DMS79 treated with DMSO at 0.1 percent for 48 hours (cell line): ENCODE measurements at regions not wholly inside any gene's neighbourhood (a gene's known extent, or its start where the extent isn't known, plus 50 kb on each side); places are given as distances from the start of the nearest gene placed in this dataset.
"Not testable (repeated sequence)": the region's sequence is repeated elsewhere in the genome, so short reads cannot be mapped to it uniquely, and the experiment has no call there.

ENCODE experiments used
- DNase-seq: peaks from one replicate; lab custom pipeline; 2025; lab: John Stamatoyannopoulos, UW

DNA sequence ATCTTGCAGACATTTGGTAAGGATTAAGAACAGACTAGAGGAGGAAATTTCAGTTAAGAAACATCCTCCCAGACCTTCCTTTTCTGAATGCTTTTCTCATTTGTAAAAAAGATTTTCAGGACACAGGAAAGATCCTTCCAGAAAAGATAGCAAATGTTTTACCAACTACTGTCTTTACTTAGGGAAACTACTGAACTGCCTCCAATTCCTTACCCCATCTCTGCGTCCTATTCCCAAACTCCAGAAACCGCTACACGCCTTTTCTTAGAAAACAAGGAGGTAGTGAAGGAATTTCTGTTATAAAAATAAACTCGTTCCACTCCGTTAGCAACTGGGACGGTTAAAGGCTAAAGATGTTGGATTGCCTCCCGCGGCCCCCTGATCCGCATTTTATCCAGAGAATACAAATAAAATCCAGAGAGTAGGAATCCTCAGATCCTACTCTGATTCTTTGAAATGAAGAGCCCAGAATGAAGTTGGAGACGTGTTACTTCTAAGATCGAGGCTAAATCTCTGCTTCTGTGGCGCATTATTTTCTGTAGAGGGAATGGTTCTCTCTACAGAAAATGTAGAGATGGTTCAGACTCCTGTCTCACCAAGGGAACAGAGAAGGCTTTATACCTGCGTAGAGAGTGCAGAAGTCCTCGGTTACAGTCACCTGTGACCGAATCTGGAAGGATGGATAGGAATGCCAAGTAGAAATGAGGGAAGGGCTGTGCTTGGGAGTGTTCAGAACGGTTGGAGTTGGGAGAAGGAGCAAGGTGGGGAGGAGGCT lies 133.0 kb downstream of the GPX5 start:
- DNase-seq, result peak; percentile 44

DNA sequence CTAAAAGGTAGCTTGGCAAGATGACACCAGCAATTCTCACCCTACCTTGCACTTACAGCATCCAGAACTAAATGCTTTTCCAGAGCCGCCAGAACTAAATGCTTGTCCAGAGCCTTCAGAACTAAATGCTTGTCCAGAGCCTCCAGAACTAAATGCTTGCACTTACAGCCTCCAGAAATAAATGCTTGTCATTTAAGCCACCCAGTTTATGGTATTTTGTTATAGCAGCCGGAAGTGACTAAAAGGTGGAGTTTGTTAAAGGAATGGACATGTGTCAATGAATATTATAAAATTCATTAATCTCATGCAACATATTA lies 133.5 kb downstream of the GPX5 start:
- DNase-seq, result no peak

DNA sequence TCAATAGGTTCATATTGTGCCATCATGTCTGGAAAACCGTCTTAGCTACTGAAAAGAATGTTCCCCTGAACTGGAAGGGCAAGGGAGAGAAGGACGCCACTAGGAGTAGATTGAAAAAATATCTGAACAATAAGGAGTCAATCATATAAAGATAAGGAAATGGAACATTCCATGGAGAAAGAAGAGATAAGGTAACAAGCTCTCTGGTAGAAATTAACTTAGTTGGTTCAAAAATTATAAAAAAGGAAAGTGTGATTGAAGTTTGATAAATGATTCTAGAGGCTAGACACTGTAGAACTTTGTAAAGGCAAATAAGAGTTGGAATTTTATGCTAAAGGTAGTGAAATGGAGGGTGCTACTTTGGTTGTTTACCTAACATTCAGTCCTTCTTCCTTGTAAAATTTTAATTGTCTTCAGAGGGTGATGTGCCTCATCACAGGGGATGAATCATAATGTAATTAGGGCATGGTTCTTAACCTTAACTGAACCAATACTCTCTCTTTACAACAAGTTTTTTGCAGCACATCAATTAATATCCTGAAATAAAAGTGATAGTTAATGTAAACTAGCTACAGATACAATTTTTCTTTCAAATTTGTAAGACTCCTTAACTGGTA lies 135.5 kb downstream of the GPX5 start:
- no peak for DNase-seq

DNA sequence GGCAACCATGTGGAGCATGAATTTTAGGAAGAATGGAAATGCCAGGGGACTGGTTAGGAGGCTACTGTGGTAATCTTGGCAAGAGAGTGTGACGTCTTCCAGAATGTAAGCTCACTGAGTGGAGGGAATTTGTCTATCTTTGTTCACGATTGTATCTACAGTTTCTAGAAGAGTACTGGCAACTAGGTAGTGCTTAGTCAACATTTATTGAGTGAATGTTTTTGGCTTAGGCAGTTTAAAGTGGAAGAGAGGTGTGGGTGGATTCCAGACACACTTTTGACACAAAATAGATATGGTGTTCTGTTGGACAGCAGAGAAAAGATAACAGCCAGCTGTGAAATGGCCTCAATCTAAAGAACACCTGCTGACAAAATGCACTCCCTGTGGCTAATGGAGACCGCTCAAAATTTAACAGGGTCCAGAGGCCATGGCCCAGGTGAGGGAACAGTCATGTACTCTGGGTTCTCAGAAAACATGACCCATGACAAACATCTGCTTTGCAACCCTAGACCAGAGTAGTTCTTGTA lies 139.3 kb downstream of the GPX5 start:
- DNase-seq, result no peak

DNA sequence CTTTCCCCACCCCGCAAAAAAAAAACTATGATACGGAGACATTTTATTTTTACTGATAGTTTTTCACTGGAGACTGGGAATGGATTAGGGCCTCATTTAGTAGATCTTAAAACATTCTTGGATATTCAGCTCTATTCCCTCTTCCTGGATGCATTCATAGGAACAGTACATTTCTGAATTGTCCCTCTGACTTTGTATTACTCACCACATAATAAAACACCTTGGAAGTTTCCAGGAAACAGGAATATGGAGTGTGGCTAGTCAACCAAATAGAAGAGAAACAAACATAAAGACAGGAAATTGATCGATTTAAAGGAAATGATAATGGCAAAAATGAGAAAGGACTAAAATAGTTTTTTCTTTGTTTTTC lies 147.7 kb downstream of the GPX5 start:
- DNase-seq, result no peak

DNA sequence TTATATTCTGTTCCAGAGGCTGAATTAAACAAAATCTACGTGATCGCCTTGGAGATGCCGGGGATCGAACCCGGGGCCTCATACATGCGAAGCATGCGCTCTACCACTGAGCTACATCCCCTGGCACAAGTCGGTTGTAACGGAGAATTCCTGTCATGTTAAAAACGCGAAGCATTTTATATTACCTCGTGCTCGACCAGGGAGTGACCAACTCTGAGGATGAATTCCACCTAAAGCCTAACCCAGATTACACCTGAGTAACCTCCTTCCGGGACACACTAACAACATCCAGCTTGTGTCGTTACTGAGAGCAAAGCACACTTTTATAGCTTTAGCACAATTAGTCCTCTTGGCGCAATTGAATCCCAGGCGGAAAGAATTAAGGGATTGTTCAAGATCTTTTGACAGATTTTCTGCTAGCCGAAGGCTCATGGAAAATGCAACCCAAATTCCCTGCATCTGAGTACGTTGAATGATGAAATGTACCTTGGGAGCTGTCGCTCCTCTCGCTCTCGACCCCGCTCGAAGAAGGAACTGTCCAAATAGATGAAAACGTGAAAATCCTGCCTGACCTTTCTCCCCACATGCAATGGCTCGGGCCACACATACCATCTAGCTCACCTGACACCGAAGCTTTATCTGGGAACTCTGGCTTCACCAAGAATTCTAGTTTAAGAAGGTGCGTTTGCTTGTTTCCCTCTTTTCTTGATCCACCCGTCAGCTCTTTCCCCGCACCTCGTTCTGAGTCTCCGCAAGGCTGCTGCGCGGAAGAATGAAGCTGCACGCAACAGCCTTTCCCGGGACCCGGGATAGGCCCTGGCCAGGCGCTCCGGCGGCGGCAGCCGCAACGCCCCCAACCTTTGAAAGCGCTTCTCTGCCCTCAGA lies 148.3 kb downstream of the GPX5 start:
- peak; percentile 64 for DNase-seq

DNA sequence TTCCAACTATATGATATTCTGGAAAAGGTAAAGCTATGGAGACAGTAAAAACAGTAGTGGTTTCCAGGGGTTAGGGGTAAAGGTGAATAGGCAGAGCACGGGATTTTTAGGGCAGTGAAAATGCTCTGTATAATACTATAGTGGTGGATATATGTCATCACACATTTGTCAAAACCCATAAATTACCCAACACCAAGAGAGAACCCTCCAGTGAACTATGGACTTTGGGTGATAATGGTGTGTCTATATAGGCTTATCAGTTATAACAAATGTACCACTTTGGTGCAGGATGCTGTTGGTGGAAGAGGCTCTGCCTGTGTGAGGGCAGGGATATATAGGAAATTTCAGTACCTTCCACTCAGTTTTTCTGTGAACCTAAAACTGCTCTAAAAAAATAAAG lies 149.9 kb downstream of the GPX5 start:
- no peak for DNase-seq

DNA sequence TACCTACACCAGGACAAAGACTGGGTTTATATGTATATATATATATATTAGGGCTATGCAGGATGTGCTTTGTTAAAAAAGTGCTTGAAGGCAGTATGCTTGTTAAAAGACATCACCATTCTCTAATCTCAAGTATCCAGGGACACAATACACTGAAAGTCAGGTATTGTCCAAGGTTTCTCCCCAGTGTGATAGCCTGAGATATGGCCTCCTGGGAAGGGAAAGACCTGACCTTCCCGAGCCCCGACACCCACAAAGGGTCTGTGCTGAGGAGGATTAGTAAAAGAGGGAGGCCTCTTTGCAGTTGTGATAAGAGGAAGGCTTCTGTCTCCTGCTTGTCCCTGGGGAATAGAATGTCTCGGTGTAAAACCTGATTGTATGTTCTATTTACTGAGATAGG lies 156.9 kb downstream of the GPX5 start:
- DNase-seq, result no peak

DNA sequence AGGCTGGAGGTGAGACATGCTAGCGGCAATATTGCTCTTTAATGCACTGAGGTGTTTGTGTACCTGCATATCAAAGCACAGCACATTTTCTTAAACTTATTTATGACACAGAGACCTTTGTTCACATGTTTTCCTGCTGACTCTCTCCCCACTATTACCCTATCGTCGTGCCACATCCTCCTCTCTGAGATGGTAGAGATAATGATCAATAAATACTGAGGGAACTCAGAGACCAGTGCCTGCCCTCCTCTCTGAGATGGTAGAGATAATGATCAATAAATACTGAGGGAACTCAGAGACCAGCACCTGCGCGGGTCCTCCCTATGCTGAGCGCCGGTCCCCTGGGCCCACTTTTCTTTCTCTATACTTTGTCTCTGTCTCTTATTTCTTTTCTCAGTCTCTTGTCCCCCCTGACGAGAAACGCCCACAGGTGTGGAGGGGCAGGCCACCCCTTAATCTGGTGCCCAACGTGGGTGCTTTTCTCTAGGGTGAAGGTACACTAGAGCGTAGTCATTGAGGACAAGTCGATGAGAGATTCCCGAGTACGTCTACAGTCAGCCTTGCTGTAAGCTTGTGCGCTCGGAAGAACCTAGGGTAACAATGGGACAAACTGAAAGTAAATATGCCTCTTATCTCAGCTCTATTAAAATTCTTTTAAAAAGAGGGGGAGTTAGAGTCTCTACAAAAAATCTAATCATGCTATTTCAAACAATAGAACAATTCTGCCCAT lies 157.4 kb downstream of the GPX5 start:
- peak; percentile 18 for DNase-seq

DNA sequence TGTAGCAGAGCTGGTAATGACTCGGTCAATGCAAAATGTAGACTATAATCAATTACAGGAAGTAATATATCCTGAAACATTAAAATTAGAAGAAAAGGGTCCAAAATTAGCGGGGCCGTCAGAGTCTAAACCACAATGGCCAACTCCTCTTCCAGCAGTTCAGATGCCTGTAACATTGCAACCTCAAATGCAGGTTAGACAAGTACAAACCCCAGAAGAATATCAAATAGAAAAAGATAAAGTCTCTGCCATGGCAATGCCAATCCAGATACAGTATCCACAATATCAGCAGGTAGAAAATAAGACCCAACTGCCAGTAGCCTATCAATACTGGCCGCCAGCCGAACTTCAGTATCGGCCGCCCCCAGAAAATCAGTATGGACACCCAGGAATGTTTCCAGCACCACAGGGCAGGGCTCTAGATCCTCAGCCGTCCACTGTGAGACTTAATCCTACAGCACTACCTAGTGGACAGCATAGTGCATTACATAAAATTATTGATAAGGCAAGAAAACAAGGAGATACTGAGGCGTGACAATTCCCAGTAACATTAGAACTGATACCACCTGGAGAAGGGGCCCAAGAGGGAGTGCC lies 158.4 kb downstream of the GPX5 start:
- DNase-seq, result peak; percentile 22

DNA sequence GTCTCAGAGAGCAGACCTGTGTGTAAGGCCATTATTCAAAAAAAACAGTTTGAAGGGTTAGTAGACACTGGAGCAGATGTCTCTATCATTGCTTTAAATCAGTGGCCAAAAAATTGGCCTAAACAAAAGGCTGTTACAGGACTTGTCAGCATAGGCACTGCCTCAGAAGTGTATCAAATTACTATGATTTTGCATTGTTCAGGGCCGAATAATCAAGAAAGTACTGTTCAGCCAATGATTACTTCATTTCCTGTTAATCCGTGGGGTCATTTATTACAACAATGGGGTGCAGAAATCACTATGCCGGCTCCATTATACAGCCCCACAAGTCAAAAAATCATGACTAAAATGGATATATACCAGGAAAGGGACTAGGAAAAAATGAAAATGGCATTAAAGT lies 160.3 kb downstream of the GPX5 start:
- DNase-seq, result not testable (repeated sequence)

DNA sequence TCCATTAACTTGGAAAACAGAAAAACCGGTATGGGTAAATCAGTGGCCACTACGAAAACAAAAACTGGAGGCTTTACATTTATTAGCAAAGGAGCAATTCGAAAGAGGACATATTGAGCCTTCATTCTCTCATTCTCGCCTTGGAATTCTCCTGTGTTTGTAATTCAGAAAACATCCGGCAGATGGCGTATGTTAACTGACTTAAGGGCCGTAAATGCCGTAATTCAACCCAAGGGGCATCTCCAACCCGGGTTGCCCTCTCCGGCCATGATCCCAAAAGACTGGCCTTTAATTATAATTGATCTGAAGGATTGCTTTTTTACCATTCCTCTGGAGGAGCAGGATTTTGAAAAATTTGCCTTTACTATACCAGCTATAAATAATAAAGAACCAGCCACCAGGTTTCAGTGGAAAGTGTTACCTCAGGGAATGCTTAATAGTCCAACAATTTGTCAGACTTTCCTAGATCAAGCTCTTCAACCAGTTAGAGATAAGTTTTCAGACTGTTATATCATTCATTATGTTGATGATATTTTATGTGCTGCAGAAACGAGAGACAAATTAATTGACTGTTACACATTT lies 160.9 kb downstream of the GPX5 start:
- peak; percentile 52 for DNase-seq

DNA sequence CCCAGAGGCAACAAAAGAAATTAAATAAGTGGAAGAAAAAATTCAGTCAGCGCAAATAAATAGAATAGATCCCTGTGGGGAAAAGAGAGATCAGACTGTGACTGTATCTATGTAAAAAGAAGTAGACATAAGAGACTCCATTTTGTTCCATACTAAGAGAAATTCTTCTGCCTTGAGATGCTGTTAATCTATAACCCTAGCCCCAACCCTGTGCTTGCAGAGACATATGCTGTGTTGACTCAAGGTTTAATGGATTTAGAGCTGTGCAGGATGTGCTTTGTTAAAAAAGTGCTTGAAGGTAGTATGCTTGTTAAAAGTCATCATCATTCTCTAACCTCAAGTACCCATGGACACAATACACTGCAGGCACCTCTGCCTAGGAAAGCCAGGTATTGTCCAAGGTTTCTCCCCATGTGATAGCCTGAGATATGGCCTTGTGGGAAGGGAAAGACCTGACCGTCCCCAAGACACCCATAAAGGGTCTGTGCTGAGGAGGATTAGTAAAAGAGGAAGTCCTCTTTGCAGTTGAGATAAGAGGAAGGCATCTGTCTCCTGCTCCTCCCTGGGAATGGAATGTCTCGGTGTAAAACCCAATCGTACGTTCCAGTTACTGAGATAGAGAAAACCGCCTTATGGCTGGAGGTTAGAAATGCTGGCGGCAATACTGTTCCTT lies 161.8 kb downstream of the GPX5 start:
- not testable (repeated sequence) for DNase-seq

DNA sequence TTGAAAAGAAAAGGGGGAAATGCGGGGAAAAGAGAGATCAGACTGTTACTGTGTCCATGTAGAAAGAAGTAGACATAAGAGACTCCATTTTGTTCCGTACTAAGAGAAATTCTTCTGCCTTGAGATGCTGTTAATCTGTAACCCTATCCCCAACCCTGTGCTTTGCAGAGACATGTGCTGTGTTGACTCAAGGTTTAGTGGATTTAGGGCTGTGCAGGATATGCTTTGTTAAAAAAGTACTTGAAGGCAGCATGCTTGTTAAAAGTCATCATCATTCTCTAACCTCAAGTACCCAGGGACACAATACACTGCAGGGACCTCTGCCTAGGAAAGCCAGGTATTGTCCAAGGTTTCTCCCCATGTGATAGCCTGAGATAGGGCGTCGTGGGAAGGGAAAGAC lies 166.3 kb downstream of the GPX5 start:
- not testable (repeated sequence) for DNase-seq

DNA sequence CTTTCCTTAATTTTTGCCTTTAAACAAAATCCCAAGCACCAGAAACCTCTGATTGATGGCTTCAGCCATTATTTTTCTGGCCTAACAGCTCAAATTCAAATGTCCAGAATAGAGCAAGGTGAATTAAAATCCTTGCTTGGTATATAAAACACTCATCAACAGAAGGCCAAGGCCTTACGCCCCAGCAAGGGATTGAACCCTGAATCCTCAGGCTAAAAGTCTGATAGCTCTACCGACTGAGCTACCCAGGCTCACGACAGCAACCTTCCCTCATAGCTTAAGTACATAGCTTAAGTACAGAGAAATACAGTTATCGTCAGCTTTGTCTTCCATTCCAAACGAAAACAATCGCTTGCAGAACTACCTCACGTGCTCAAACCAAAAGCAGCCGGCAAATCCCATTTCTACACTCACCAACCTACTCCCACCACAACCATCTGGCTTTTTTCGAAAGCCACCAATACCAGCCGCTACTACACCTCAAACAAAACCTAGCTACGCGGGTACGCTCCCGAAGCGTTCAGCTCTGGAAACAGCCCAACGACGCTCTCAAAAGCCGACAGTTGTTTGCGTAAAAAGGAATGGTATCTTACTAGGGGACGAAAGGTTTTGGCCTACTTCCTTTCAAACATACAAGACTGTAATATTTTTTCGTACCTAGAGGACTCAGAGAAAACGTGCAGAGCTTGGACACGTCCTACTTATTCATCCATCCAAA lies 167.5 kb downstream of the GPX5 start:
- DNase-seq, result no peak

DNA sequence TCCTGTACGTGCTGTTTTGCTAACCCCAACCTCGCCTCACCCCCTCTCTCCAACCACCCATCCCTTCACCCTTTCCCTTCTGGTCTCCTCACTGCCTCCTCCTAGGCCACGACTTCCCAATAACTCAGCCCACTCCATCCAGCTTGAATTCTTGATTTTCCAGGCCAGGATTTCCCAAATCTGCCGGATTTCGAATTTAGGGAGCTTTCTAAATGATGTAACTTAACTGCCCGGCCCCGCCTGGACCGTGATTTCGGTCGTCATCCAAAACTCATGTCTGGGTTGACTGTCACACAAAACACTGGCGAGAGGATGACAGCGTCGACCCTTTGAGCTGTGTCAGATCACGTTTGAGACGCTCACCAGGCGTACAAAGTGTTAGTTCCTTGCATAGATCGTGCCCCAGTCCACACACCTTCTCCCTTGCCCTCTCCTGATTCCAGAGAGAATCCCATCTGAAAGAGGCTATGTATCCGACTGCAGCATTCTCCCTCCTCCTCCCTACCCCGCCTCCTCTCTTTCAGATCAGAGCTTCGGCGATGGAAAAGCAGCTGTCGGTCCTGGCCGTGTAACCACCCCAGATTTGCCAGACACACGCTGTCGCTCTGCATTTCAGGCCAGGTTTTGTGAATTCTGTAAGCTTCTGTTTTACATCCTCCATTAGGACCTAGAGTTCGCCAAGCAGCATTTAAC lies 168.2 kb downstream of the GPX5 start:
- DNase-seq, result no peak

DNA sequence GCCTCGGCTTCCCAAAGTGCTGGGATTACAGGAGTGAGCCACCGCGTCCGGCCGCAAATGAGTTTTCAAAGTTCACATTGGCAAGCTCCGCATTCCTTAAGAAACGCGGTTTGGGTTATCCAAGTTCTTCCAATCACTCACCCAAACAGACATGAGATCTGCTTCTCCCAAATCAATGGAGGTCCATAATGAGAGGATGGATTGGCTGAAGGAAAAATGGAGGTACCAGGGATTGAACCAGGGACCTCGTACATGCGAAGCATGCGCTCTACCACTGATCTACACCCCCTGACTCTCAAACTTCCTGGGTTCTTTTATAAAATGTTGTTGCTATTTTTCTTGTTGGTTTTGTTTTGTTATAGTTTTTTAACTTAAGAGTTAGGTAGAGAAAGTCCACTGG lies 170.0 kb downstream of the GPX5 start:
- no peak for DNase-seq

DNA sequence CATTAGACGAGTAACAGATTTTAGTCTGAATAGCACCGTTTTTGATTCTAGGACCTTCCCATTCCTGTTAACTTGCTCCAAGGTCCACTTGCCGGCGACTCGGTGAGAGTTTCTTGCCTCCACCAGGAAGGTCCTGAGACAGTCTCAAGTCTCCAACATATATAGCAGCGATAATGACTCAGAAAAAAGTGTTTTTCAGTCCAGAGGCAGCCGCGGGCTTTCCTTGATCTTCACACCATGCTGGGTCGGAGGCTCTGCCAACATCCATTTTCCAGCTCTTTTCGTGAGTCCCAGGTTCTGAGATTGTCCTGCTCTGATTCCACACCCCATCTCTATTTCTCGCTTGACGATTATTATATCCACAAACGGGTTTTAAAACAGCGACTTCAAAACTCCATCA lies 170.5 kb downstream of the GPX5 start:
- no peak for DNase-seq

DNA sequence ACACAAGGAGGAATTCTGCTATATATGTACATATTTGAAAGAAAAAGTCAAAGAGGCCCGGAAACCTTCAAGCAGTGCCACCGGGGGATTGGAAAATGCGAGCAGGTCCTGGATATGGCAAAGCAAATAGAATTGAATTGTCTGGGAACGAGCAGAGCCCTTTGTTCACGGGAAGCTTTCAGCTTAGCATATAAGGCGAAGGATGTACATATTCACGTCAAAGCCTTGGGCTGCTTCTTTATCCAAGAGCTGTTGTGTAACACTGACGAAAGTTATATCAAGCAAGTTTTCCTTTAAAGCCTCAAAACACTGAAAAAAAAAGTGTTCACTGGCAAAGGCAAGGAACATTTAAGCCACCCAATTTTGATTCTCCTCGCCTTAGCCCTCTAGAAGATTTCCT lies 171.0 kb downstream of the GPX5 start:
- no peak for DNase-seq
